ENCODE measurements at regions not wholly inside any gene's neighbourhood (a gene's known extent, or its start where the extent isn't known, plus 50 kb on each side); places are given as distances from the start of the nearest gene placed in this dataset.

DNA sequence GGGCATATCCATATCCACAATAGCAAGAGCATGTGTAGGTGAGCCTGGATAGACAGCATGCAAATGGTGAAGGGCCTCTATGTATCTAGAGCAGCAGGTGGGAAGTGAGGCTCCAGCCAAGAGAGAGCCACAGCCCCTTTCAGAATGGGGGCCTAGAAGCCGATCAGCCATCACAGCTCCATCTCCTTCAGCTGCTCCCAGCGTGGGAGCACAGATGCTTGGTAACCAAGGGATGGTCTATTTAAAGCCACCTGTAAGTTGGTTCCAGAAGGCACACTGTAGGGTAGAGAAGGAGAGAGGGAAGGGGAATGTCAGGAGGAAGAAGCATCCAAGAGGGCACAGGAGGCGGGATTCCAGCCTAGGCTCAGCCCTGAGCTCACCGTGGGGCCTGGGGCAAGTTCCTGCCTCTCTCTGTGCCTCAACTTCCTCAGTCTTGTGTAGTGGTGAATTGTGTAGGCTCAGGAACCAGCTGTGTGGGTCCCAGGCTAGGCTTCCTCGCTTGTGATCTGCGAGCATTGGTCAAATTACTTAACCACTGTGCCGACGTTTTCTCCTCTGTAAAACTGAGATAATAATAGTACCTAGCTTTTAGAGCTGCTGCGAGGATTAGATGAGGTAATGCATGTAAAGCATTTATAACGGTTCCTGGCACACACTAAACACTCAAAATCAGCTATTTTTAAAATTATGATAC, 122.9 kb upstream of the NAV2 start:
- H3K36me3 ChIP-seq (ENCODE audit: insufficient read depth, low read length), result no peaks in the 10 kb centered on the region
- TF ChIP-seq EZH2 (IDR thresholded peaks at IDR 0.05; ENCODE audit: borderline replicate concordance, low read depth, low read length, severe bottlenecking), result no peak
- TF ChIP-seq, protein P1, sequence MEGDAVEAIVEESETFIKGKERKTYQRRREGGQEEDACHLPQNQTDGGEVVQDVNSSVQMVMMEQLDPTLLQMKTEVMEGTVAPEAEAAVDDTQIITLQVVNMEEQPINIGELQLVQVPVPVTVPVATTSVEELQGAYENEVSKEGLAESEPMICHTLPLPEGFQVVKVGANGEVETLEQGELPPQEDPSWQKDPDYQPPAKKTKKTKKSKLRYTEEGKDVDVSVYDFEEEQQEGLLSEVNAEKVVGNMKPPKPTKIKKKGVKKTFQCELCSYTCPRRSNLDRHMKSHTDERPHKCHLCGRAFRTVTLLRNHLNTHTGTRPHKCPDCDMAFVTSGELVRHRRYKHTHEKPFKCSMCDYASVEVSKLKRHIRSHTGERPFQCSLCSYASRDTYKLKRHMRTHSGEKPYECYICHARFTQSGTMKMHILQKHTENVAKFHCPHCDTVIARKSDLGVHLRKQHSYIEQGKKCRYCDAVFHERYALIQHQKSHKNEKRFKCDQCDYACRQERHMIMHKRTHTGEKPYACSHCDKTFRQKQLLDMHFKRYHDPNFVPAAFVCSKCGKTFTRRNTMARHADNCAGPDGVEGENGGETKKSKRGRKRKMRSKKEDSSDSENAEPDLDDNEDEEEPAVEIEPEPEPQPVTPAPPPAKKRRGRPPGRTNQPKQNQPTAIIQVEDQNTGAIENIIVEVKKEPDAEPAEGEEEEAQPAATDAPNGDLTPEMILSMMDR (IDR thresholded peaks at IDR 0.05; ENCODE audit: borderline replicate concordance, extremely low read depth, low read length, poor library complexity, severe bottlenecking), result no peak
- no peaks in the 10 kb centered on the region for H3K27me3 ChIP-seq (ENCODE audit: insufficient read depth, low read length, poor library complexity)
- H3K4me2 ChIP-seq (ENCODE audit: insufficient read depth, low read length), result no peak overlapping the region
- no peaks in the 10 kb centered on the region for H3K9me3 ChIP-seq (ENCODE audit: insufficient read depth, low read length, severe bottlenecking)
- no peak overlapping the region for H3K27ac ChIP-seq (ENCODE audit: low read length)
- no peaks in the 10 kb centered on the region for H4K20me1 ChIP-seq (ENCODE audit: insufficient read depth, low read length)
- no peak overlapping the region for H3K4me3 ChIP-seq (ENCODE audit: low read depth in 1 of 2, low read length in 2 of 2)
- H2AFZ ChIP-seq (ENCODE audit: low read depth, low read length), result no peak overlapping the region
- no peak overlapping the region for H3K9ac ChIP-seq (ENCODE audit: low read depth, low read length)
- no peak for DNase-seq
- H3K4me1 ChIP-seq (ENCODE audit: insufficient read depth, low read length), result no peaks in the 10 kb centered on the region
- no peak for ATAC-seq (ENCODE audit: insufficient read depth, low read depth)
- no peaks in the 10 kb centered on the region for H3K79me2 ChIP-seq (ENCODE audit: insufficient read depth, low read length)

DNA sequence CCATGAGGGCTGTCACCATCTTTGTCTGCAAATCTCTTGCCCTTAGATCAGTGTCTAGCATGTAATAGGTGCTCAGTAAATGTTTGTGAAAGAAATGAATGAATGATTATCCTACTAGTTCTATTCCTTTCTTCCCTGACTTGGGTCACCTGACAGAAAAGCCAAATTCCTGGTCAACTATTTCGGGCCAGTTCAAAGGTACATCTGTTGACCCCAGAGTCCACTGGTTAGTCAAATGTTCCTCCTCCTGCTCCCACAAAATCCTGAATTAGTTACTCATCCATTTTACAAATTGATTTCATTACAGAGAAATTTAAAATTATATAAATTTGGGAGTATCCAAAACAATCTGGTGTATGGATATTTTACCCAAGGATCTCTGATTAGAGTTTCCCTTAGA, 124.7 kb upstream of the NAV2 start:
- no peaks in the 10 kb centered on the region for H3K9me3 ChIP-seq (ENCODE audit: insufficient read depth, low read length, severe bottlenecking)
- ATAC-seq (ENCODE audit: insufficient read depth, low read depth), result no peak
- H3K27me3 ChIP-seq (ENCODE audit: insufficient read depth, low read length, poor library complexity), result no peaks in the 10 kb centered on the region
- H3K36me3 ChIP-seq (ENCODE audit: insufficient read depth, low read length), result no peaks in the 10 kb centered on the region
- DNase-seq, result no peak
- H4K20me1 ChIP-seq (ENCODE audit: insufficient read depth, low read length), result no peaks in the 10 kb centered on the region
- H3K79me2 ChIP-seq (ENCODE audit: insufficient read depth, low read length), result no peaks in the 10 kb centered on the region
- H3K4me3 ChIP-seq (ENCODE audit: low read depth in 1 of 2, low read length in 2 of 2), result no peak overlapping the region
- H3K4me2 ChIP-seq (ENCODE audit: insufficient read depth, low read length), result no peak overlapping the region
- no peak overlapping the region for H3K9ac ChIP-seq (ENCODE audit: low read depth, low read length)
- H2AFZ ChIP-seq (ENCODE audit: low read depth, low read length), result no peak overlapping the region
- H3K4me1 ChIP-seq (ENCODE audit: insufficient read depth, low read length), result no peaks in the 10 kb centered on the region
- H3K27ac ChIP-seq (ENCODE audit: low read length), result no peak overlapping the region
- TF ChIP-seq EZH2 (IDR thresholded peaks at IDR 0.05; ENCODE audit: borderline replicate concordance, low read depth, low read length, severe bottlenecking), result no peak
- TF ChIP-seq, protein P1 (IDR thresholded peaks at IDR 0.05; ENCODE audit: borderline replicate concordance, extremely low read depth, low read length, poor library complexity, severe bottlenecking), result no peak

DNA sequence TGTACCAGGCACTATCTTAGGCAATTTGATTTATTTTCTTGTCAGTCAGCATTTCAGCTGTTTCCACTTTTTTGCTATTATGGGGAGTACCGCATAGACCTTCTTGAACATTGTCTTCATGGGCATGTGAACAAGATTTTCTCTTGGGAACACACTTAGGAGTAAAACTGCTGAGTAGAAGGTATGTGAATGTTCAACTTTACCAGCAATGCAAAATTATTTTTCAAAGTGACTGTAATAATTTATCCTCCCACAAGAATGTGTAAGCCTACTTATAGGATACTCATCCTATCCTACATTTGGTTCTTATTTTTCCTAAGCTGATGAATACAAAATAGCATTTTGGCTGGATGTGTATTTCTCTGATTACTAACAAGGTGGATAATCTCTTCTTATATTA, 132.0 kb upstream of the NAV2 start:
- Histone ChIP-seq H3K36me3 (ENCODE audit: insufficient read depth, low read length) (no peaks in the 10 kb centered on the region), H3K27me3 (ENCODE audit: insufficient read depth, low read length, poor library complexity) (no peaks in the 10 kb centered on the region), H3K79me2 (ENCODE audit: insufficient read depth, low read length) (no peaks in the 10 kb centered on the region), H3K27ac (ENCODE audit: low read length) (no peak overlapping the region), H3K9me3 (ENCODE audit: insufficient read depth, low read length, severe bottlenecking) (no peaks in the 10 kb centered on the region), H3K9ac (ENCODE audit: low read depth, low read length) (no peak overlapping the region), H3K4me3 (ENCODE audit: low read depth in 1 of 2, low read length in 2 of 2) (no peak overlapping the region), H2AFZ (ENCODE audit: low read depth, low read length) (no peak overlapping the region), H4K20me1 (ENCODE audit: insufficient read depth, low read length) (no peaks in the 10 kb centered on the region), H3K4me1 (ENCODE audit: insufficient read depth, low read length) (no peaks in the 10 kb centered on the region), H3K4me2 (ENCODE audit: insufficient read depth, low read length) (no peak overlapping the region)
- DNase-seq (no peak), ATAC-seq (ENCODE audit: insufficient read depth, low read depth) (no peak)
- TF ChIP-seq, protein P1 (IDR thresholded peaks at IDR 0.05; ENCODE audit: borderline replicate concordance, extremely low read depth, low read length, poor library complexity, severe bottlenecking), result no peak
- no peak for TF ChIP-seq EZH2 (IDR thresholded peaks at IDR 0.05; ENCODE audit: borderline replicate concordance, low read depth, low read length, severe bottlenecking)
